GM12878 (cell line): ENCODE measurements at regions not wholly inside any gene's neighbourhood (a gene's known extent, or its start where the extent isn't known, plus 50 kb on each side); places are given as distances from the start of the nearest gene placed in this dataset.

Experiments
- EP300 ChIP-seq, 2 experiments: fragments of 150-350 bp in 1 of 2; IDR thresholded peaks; 2 replicates each; pipeline ENCODE4 v1.6.1; 2011 to 2012; ENCODE audit warnings: low read depth in 2 of 2, low read length in 2 of 2, borderline replicate concordance in 1 of 2, improper control_type of control experiment in 1 of 2, inconsistent platforms in 1 of 2; ENCODE audit not compliant: control insufficient read depth in 1 of 2
- GABPA ChIP-seq: IDR thresholded peaks from 2 replicates; pipeline ENCODE4 v1.6.1; 2014; ENCODE audit warnings: antibody characterized with exemption, low read depth, mild to moderate bottlenecking, inconsistent platforms
- POLR2A ChIP-seq: IDR thresholded peaks from 2 replicates; pipeline ENCODE4 v1.6.1; 2011; ENCODE audit warnings: low read depth, mild to moderate bottlenecking, low read length
- TF ChIP-seq, protein P1 (sequence below): fragments of 150-350 bp; IDR thresholded peaks from 2 replicates; pipeline ENCODE4 v1.6.1; 2014; ENCODE audit warnings: mild to moderate bottlenecking, low read depth, low read length
- TF ChIP-seq, protein P2 (sequence below), 3 experiments: IDR thresholded peaks in 2 of 3; conservative IDR thresholded peaks in 1 of 3; 2 replicates each; pipeline ENCODE4 v1.5.1; 2011; ENCODE audit warnings: low read depth in 3 of 3, low read length in 3 of 3, mild to moderate bottlenecking in 3 of 3, control low read depth in 2 of 3, moderate library complexity in 2 of 3, inconsistent platforms in 1 of 3, mixed read lengths in 1 of 3; ENCODE audit not compliant: control insufficient read depth in 2 of 3, insufficient read depth in 1 of 3; ENCODE audit errors: extremely low read depth in 1 of 3
- TF ChIP-seq, protein P3 (sequence below): IDR thresholded peaks from 2 replicates; pipeline ENCODE4 v1.6.1; 2012; ENCODE audit warnings: low read depth, low read length, improper control_type of control experiment

DNA sequence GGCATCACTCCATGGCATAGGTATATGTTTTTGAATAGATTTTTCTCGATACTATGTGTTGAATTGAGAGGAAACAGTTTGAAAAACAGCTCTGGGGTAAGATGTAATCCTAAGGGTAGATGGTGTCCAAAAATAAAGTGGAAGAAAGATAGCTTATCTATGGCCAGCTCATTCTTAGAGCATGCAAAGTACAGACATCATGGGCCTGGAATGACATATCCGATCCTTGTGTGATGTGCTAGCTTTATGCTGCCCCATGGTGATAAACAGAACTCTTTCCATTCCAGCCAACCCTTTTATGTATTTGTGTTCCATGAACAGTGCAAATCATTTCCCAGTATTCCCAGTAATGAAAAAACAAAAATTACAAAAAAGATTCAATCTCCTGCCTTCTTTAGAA lies 390.2 kb upstream of the NXPH2 start:
- TF ChIP-seq, protein P1, sequence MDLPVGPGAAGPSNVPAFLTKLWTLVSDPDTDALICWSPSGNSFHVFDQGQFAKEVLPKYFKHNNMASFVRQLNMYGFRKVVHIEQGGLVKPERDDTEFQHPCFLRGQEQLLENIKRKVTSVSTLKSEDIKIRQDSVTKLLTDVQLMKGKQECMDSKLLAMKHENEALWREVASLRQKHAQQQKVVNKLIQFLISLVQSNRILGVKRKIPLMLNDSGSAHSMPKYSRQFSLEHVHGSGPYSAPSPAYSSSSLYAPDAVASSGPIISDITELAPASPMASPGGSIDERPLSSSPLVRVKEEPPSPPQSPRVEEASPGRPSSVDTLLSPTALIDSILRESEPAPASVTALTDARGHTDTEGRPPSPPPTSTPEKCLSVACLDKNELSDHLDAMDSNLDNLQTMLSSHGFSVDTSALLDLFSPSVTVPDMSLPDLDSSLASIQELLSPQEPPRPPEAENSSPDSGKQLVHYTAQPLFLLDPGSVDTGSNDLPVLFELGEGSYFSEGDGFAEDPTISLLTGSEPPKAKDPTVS, result no peak
- TF ChIP-seq EP300 (IDR thresholded peaks at IDR 0.05; ENCODE audit: borderline replicate concordance in 1 of 2, control insufficient read depth in 1 of 2, low read depth in 2 of 2, low read length in 2 of 2) (no peak), GABPA (no peak), POLR2A (no peak)
- TF ChIP-seq, protein P2, sequence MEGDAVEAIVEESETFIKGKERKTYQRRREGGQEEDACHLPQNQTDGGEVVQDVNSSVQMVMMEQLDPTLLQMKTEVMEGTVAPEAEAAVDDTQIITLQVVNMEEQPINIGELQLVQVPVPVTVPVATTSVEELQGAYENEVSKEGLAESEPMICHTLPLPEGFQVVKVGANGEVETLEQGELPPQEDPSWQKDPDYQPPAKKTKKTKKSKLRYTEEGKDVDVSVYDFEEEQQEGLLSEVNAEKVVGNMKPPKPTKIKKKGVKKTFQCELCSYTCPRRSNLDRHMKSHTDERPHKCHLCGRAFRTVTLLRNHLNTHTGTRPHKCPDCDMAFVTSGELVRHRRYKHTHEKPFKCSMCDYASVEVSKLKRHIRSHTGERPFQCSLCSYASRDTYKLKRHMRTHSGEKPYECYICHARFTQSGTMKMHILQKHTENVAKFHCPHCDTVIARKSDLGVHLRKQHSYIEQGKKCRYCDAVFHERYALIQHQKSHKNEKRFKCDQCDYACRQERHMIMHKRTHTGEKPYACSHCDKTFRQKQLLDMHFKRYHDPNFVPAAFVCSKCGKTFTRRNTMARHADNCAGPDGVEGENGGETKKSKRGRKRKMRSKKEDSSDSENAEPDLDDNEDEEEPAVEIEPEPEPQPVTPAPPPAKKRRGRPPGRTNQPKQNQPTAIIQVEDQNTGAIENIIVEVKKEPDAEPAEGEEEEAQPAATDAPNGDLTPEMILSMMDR (IDR thresholded peaks at IDR 0.05 in 2 of 3, conservative IDR thresholded peaks at IDR 0.05 in 1 of 3; ENCODE audit: control insufficient read depth in 2 of 3, extremely low read depth in 1 of 3, insufficient read depth in 1 of 3, low read depth in 3 of 3, low read length in 3 of 3), result no peak
- TF ChIP-seq, protein P3, sequence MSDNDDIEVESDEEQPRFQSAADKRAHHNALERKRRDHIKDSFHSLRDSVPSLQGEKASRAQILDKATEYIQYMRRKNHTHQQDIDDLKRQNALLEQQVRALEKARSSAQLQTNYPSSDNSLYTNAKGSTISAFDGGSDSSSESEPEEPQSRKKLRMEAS, result no peak
